Activated CD4-positive, alpha-beta T cell treated with anti-CD3 and anti-CD28 coated beads, Interleukin-2, amount 10 ng/mL, durations not matched to agents 7 days and 5 days (primary cell): ENCODE measurements at regions not wholly inside any gene's neighbourhood (a gene's known extent, or its start where the extent isn't known, plus 50 kb on each side); places are given as distances from the start of the nearest gene placed in this dataset.

Source experiments
- CTCF ChIA-PET: fragments of 350-600 bp; sonication (Branson Sonifier 250); formaldehyde crosslinking; loops from one replicate; lab custom pipeline; 2021; ENCODE audit warnings: antibody characterized with exemption; lab: Charles Lee
- POLR2A ChIA-PET: fragments of 350-600 bp; sonication (Branson Sonifier 250); formaldehyde crosslinking; loops from one replicate; lab custom pipeline; 2021; ENCODE audit warnings: antibody characterized with exemption; lab: Charles Lee
- DNase-seq: peaks from one replicate; pipeline ENCODE4 v3.0.0-alpha.2; 2020
- H3K27ac Mint-ChIP-seq: one replicate; pipeline ENCODE4 v1.8.0; 2021; ENCODE audit warnings: mild to moderate bottlenecking, moderate library complexity, mixed read lengths
- H3K27me3 Mint-ChIP-seq: one replicate; pipeline ENCODE4 v1.8.0; 2021; ENCODE audit warnings: mixed read lengths
- H3K36me3 Mint-ChIP-seq: one replicate; pipeline ENCODE4 v1.8.0; 2021; ENCODE audit warnings: low read depth, mixed read lengths
- H3K4me1 Mint-ChIP-seq: one replicate; pipeline ENCODE4 v1.8.0; 2021; ENCODE audit warnings: mixed read lengths
- H3K4me3 Mint-ChIP-seq: one replicate; pipeline ENCODE4 v1.8.0; 2021; ENCODE audit warnings: mild to moderate bottlenecking, moderate library complexity, mixed read lengths
- H3K9me3 Mint-ChIP-seq: one replicate; pipeline ENCODE4 v1.8.0; 2021; ENCODE audit warnings: mixed read lengths

GRCh38 chr13:67296511-67296910, 66.4 kb upstream of the PCDH9 start:
- no peak for DNase-seq
- Mint-ChIP-seq H3K27me3 (no peaks in the 10 kb centered on the region), H3K4me1 (no peaks in the 10 kb centered on the region), H3K27ac (no peak overlapping the region), H3K4me3 (no peak overlapping the region), H3K9me3 (no peaks in the 10 kb centered on the region), H3K36me3 (no peaks in the 10 kb centered on the region)
- ChIA-PET POLR2A (no interaction called here), CTCF (no interaction called here)

GRCh38 chr13:67292886-67293285, 62.8 kb upstream of the PCDH9 start:
- POLR2A ChIA-PET, result no interaction called here
- DNase-seq, result no peak
- no peaks in the 10 kb centered on the region for H3K27me3 Mint-ChIP-seq
- no peaks in the 10 kb centered on the region for H3K4me1 Mint-ChIP-seq
- H3K36me3 Mint-ChIP-seq, result no peaks in the 10 kb centered on the region
- no peaks in the 10 kb centered on the region for H3K9me3 Mint-ChIP-seq
- H3K4me3 Mint-ChIP-seq, result no peak overlapping the region
- H3K27ac Mint-ChIP-seq, result no peak overlapping the region
- CTCF ChIA-PET, result no interaction called here

GRCh38 chr13:67285611-67286010, 55.5 kb upstream of the PCDH9 start:
- no peaks in the 10 kb centered on the region for H3K36me3 Mint-ChIP-seq
- no peak for DNase-seq
- POLR2A ChIA-PET, result no interaction called here
- no peak overlapping the region for H3K27ac Mint-ChIP-seq
- H3K4me1 Mint-ChIP-seq, result no peaks in the 10 kb centered on the region
- no peaks in the 10 kb centered on the region for H3K9me3 Mint-ChIP-seq
- no peaks in the 10 kb centered on the region for H3K27me3 Mint-ChIP-seq
- H3K4me3 Mint-ChIP-seq, result no peak overlapping the region
- CTCF ChIA-PET, result no interaction called here

GRCh38 chr13:67283637-67284036, 53.5 kb upstream of the PCDH9 start:
- Mint-ChIP-seq H3K9me3 (no peaks in the 10 kb centered on the region), H3K4me1 (no peaks in the 10 kb centered on the region), H3K27me3 (no peaks in the 10 kb centered on the region), H3K27ac (no peak overlapping the region), H3K4me3 (no peak overlapping the region), H3K36me3 (no peaks in the 10 kb centered on the region)
- ChIA-PET POLR2A (no interaction called here), CTCF (no interaction called here)
- DNase-seq, result no peak

GRCh38 chr13:67281466-67281865, 51.3 kb upstream of the PCDH9 start:
- Mint-ChIP-seq H3K27ac (no peak overlapping the region), H3K4me1 (no peaks in the 10 kb centered on the region), H3K36me3 (no peaks in the 10 kb centered on the region), H3K9me3 (no peaks in the 10 kb centered on the region), H3K27me3 (no peaks in the 10 kb centered on the region), H3K4me3 (no peak overlapping the region)
- no peak for DNase-seq
- POLR2A ChIA-PET, result no interaction called here
- CTCF ChIA-PET, result no interaction called here
